Ectodermal cell (in vitro differentiated cells): ENCODE measurements at regions not wholly inside any gene's neighbourhood (a gene's known extent, or its start where the extent isn't known, plus 50 kb on each side); places are given as distances from the start of the nearest gene placed in this dataset.
A peak's percentile ranks its signal among the peaks of the same experiment; 100 is the strongest.

Experiments
- H3K27ac ChIP-seq: 2 replicates; pipeline ENCODE4 v1.7.0; 2013; ENCODE audit warnings: mild to moderate bottlenecking, low read depth, low read length; ENCODE audit not compliant: insufficient read depth, poor library complexity, severe bottlenecking
- H3K27me3 ChIP-seq: 2 replicates; pipeline ENCODE4 v1.7.0; 2013; ENCODE audit warnings: mild to moderate bottlenecking, low read length; ENCODE audit not compliant: insufficient read depth, control insufficient read depth, poor library complexity, severe bottlenecking
- H3K36me3 ChIP-seq: one replicate; pipeline ENCODE4 v1.7.0; 2013; ENCODE audit warnings: low read length; ENCODE audit not compliant: control insufficient read depth, insufficient read depth
- H3K4me1 ChIP-seq: one replicate; pipeline ENCODE4 v1.7.0; 2013; ENCODE audit warnings: low read length; ENCODE audit not compliant: control insufficient read depth, insufficient read depth
- H3K4me3 ChIP-seq: 2 replicates; pipeline ENCODE4 v1.7.0; 2013; ENCODE audit warnings: low read depth, low read length, control low read depth; ENCODE audit not compliant: insufficient read depth
- H3K9me3 ChIP-seq: 2 replicates; pipeline ENCODE4 v1.7.0; 2013; ENCODE audit warnings: mild to moderate bottlenecking, low read length, moderate library complexity; ENCODE audit not compliant: control insufficient read depth
- WGBS, 2 experiments: methylation state at CpG; one replicate each; pipeline ENCODE4 v1.1.7; 2013; ENCODE audit warnings: missing lambda C conversion rate in 2 of 2; 5-methylcytosine and 5-hydroxymethylcytosine counted together

GRCh38 chr20:4613718-4614620 lies 72.3 kb upstream of the PRNP start:
- H3K36me3 ChIP-seq, result no peaks in the 10 kb centered on the region
- no peaks in the 10 kb centered on the region for H3K27me3 ChIP-seq
- WGBS, 2 experiments, result 69% methylated on average over 15 of the region's 15 CpGs
- H3K9me3 ChIP-seq, result no peaks in the 10 kb centered on the region
- H3K27ac ChIP-seq, result peak overlapping the region; percentile 22
- no peak overlapping the region for H3K4me3 ChIP-seq
- peaks cover 9% of the 10 kb centered on the region for H3K4me1 ChIP-seq

DNA sequence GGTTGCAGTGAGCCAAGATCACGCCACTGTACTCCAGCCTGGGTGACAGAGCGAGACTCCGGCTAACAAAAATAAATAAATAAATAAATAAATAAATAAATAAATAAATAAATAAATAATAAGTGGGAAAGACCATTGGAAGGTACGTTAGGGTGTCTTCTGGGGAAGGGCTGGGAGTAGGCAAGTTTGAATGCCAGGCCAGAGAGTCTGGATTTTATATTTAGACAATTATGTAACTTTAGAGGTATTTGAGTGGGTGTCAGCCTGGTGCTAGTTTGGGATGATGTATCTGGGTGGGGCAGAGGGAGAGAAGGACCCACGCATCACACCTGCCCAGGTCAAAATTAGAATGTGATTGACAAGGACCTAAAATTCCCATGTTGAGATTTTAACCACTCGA lies 73.1 kb upstream of the PRNP start:
- no peaks in the 10 kb centered on the region for H3K27me3 ChIP-seq
- 65 to 72% methylated on average over 3 to 4 of the region's 6 CpGs for WGBS, 2 experiments
- H3K9me3 ChIP-seq, result no peaks in the 10 kb centered on the region
- no peak overlapping the region for H3K4me3 ChIP-seq
- H3K27ac ChIP-seq, result no peak overlapping the region
- H3K4me1 ChIP-seq, result peaks cover 9% of the 10 kb centered on the region
- H3K36me3 ChIP-seq, result no peaks in the 10 kb centered on the region

DNA sequence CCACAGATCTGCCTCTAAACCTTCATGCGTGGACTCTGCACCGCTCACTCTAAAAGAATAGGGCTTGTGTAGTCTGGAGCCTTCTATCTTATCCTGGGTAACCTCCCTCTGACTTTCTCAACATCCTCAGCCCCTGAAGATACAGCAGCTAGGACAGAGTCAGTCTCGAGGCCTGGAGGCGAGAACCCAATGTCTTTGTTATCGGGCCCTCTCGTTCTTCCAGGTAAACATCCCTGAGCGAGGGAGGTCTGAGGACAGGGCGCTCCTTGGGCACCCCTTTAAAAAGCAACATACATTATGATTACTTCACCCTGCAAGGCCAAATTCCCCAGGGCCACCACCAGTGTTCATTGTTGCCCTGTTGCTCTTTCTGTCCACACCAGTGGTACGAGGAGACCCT lies 75.4 kb upstream of the PRNP start:
- Histone ChIP-seq H3K4me1 (peaks cover 13% of the 10 kb centered on the region), H3K27ac (no peak overlapping the region), H3K36me3 (no peaks in the 10 kb centered on the region), H3K9me3 (no peaks in the 10 kb centered on the region), H3K27me3 (no peaks in the 10 kb centered on the region), H3K4me3 (no peak overlapping the region)
- WGBS, 2 experiments, result 94 to 96% methylated on average over 9 of the region's 9 CpGs

DNA sequence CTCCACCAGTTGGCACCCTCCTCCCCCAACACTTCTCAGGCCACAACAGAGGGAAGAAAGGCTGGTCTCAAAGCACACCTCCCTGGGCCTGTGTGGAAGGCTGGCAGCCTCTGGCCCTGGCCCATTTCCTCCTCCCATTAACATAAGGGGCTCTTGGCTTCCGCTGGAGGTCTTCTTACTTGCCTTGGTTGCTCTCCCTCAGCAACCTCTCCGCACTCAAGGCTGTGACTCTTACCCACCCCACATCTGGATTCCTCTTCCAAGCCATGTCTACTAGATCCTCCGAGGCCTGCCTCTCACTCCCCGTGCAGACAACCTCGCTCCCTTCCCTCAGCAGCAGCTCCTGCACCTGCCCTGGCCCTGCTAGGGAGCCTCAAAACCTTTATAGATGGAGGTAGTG lies 76.7 kb upstream of the PRNP start:
- WGBS, 2 experiments, result 89 to 97% methylated on average over 5 of the region's 5 CpGs
- Histone ChIP-seq H3K4me3 (no peak overlapping the region), H3K9me3 (no peaks in the 10 kb centered on the region), H3K27ac (no peak overlapping the region), H3K36me3 (no peaks in the 10 kb centered on the region), H3K4me1 (peaks cover 13% of the 10 kb centered on the region), H3K27me3 (no peaks in the 10 kb centered on the region)

DNA sequence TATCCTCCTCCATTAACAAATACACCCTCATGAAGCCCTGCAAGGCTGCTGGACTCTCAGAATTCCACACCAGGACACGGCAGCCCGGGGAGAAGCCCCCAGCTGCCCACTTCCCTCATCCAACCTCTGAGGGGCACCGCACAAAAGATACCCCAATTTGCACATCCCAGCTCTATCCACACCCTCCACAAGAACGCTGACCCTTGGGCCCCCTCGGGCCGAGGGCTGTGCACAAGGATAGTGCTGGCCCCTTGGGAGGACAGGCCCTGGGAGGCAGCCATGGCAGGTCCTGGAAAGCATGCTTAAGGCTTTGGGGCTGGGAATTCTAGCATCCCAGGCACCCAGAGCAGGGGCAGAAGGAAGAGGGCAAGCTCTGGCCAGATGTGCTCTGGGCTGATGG lies 77.4 kb upstream of the PRNP start:
- Histone ChIP-seq H3K4me3 (no peak overlapping the region), H3K36me3 (no peaks in the 10 kb centered on the region), H3K4me1 (peaks cover 6% of the 10 kb centered on the region), H3K27ac (no peak overlapping the region), H3K27me3 (no peaks in the 10 kb centered on the region), H3K9me3 (no peaks in the 10 kb centered on the region)
- 90 to 94% methylated on average over 6 of the region's 6 CpGs for WGBS, 2 experiments

DNA sequence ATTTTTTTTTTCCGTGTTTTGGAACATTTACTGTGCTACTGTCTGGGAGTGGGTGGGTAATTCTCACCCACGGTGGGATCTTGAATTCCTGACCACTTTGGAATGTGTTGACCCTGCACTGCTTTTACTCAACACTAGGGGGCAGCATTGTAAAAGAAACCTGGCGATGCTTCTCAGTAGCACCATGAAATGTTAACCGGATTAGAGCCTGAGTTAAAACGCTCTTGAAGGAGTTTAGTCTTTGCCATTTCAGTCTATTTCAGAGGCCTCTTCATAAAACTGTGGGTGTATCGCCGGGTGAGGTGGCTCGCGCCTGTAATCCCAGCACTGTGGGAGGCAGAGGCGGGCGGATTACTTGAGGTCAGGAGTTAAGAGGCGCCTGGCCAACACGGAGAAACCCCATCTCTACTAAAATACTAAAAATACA lies 79.0 kb upstream of the PRNP start:
- Histone ChIP-seq H3K27me3 (no peaks in the 10 kb centered on the region), H3K9me3 (no peaks in the 10 kb centered on the region), H3K36me3 (no peaks in the 10 kb centered on the region), H3K4me1 (peaks cover 4% of the 10 kb centered on the region), H3K27ac (no peak overlapping the region), H3K4me3 (no peak overlapping the region)
- WGBS, 2 experiments, result 43 to 47% methylated on average over 13 of the region's 13 CpGs

DNA sequence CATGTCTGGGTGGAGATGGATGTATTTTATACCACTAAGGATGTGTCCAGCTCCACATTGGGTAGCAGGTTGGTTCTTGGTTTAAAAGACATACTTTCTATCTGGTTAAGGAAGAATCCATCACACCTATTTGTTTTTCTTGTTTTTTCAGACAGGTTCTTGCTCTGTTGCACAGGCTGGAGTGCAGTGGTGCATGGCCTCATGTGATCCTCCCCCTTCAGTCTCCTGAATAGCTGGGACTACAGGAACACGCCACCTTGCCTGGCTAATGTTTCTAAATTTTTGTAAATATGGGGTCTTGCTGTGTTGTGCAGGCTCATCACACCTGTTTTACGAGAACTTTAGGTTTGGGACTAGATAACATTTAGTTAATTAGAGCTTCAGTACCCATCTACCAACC lies 80.2 kb upstream of the PRNP start:
- Histone ChIP-seq H3K4me1 (peaks cover 4% of the 10 kb centered on the region), H3K9me3 (no peaks in the 10 kb centered on the region), H3K27me3 (no peaks in the 10 kb centered on the region), H3K36me3 (no peaks in the 10 kb centered on the region), H3K27ac (no peak overlapping the region), H3K4me3 (no peak overlapping the region)
- 78 to 86% methylated on average over 1 to 2 of the region's 2 CpGs for WGBS, 2 experiments

- 88 to 100% methylated on average over 3 to 4 of the region's 4 CpGs for WGBS, 2 experiments
- H3K27ac ChIP-seq, result no peak overlapping the region
- peaks cover 4% of the 10 kb centered on the region for H3K4me1 ChIP-seq
- no peaks in the 10 kb centered on the region for H3K36me3 ChIP-seq
- no peaks in the 10 kb centered on the region for H3K27me3 ChIP-seq
- no peak overlapping the region for H3K4me3 ChIP-seq
- no peaks in the 10 kb centered on the region for H3K9me3 ChIP-seq
Observed at GRCh38 chr20:4605166-4605565, 81.1 kb upstream of the PRNP start.

GRCh38 chr20:4604580-4604979 lies 81.7 kb upstream of the PRNP start:
- no peak overlapping the region for H3K4me3 ChIP-seq
- no peaks in the 10 kb centered on the region for H3K27me3 ChIP-seq
- no peaks in the 10 kb centered on the region for H3K9me3 ChIP-seq
- WGBS, 2 experiments, result 87 to 92% methylated on average over 3 of the region's 3 CpGs
- no peak overlapping the region for H3K27ac ChIP-seq
- no peaks in the 10 kb centered on the region for H3K36me3 ChIP-seq
- peaks cover 4% of the 10 kb centered on the region for H3K4me1 ChIP-seq

- Histone ChIP-seq H3K4me1 (peaks cover 4% of the 10 kb centered on the region), H3K27me3 (no peaks in the 10 kb centered on the region), H3K9me3 (no peaks in the 10 kb centered on the region), H3K27ac (no peak overlapping the region), H3K36me3 (no peaks in the 10 kb centered on the region), H3K4me3 (no peak overlapping the region)
- 94 to 95% methylated on average over 11 of the region's 11 CpGs for WGBS, 2 experiments
Observed at GRCh38 chr20:4603724-4604123, 82.5 kb upstream of the PRNP start.
